Mesenchymal stem cell (in vitro differentiated cells and primary cell): ENCODE measurements at regions not wholly inside any gene's neighbourhood (a gene's known extent, or its start where the extent isn't known, plus 50 kb on each side); places are given as distances from the start of the nearest gene placed in this dataset.

Experiments used
- DNase-seq: peaks from one replicate; pipeline ENCODE4 v3.0.0-alpha.2; 2013
- H2AFZ ChIP-seq: one replicate; pipeline ENCODE4 v1.6.1; 2013; ENCODE audit warnings: low read depth, mild to moderate bottlenecking, control low read depth, inconsistent platforms, low read length, moderate library complexity
- H2AK5ac ChIP-seq: 2 replicates; pipeline ENCODE4 v1.6.1; 2013; ENCODE audit warnings: low read length, moderate library complexity, mild to moderate bottlenecking, inconsistent platforms; ENCODE audit not compliant: severe bottlenecking
- H2BK120ac ChIP-seq: one replicate; pipeline ENCODE4 v1.6.1; 2013; ENCODE audit warnings: low read depth, mild to moderate bottlenecking, inconsistent platforms, low read length, moderate library complexity
- H2BK12ac ChIP-seq, 2 experiments: one replicate each; pipeline ENCODE4 v1.6.1; 2013; ENCODE audit warnings: inconsistent platforms in 2 of 2, low read length in 2 of 2, mild to moderate bottlenecking in 2 of 2, moderate library complexity in 2 of 2, control low read depth in 1 of 2
- H2BK15ac ChIP-seq: one replicate; pipeline ENCODE4 v1.6.1; 2013; ENCODE audit warnings: mild to moderate bottlenecking, low read depth, inconsistent platforms; ENCODE audit not compliant: poor library complexity, severe bottlenecking
- H2BK5ac ChIP-seq: 2 replicates; pipeline ENCODE4 v1.6.1; 2013; ENCODE audit warnings: low read depth, mild to moderate bottlenecking, low read length, control low read depth, inconsistent platforms; ENCODE audit not compliant: poor library complexity, severe bottlenecking
- H3K14ac ChIP-seq, 2 experiments: one replicate each; pipeline ENCODE4 v1.6.1; 2013; ENCODE audit warnings: inconsistent platforms in 2 of 2, low read length in 2 of 2, control low read depth in 1 of 2, mild to moderate bottlenecking in 1 of 2, moderate library complexity in 1 of 2
- H3K18ac ChIP-seq, 2 experiments: one replicate each; pipeline ENCODE4 v1.6.1; 2013; ENCODE audit warnings: inconsistent platforms in 2 of 2, low read length in 2 of 2, control low read depth in 1 of 2, low read depth in 1 of 2, mild to moderate bottlenecking in 1 of 2
- H3K23ac ChIP-seq, 2 experiments: one replicate each; pipeline ENCODE4 v1.6.1; 2013; ENCODE audit warnings: inconsistent platforms in 2 of 2, low read length in 2 of 2, mild to moderate bottlenecking in 2 of 2, moderate library complexity in 2 of 2, control low read depth in 1 of 2
- H3K27ac ChIP-seq: 2 replicates; pipeline ENCODE4 v1.5.1; 2013; ENCODE audit warnings: mild to moderate bottlenecking, moderate library complexity, low read length, control low read depth, inconsistent platforms; ENCODE audit not compliant: poor library complexity, severe bottlenecking
- H3K27me3 ChIP-seq, 2 experiments: 2 replicates each; pipeline versions ENCODE4 v1.6.1 to v1.7.0; 2013; ENCODE audit warnings: low read length in 2 of 2, mild to moderate bottlenecking in 2 of 2, moderate library complexity in 2 of 2, control low read depth in 1 of 2, inconsistent platforms in 1 of 2; ENCODE audit not compliant: control insufficient read depth in 1 of 2, insufficient read depth in 1 of 2
- H3K36me3 ChIP-seq, 2 experiments: 2 replicates each; pipeline versions ENCODE4 v1.6.1 to v1.7.0; 2013; ENCODE audit warnings: low read length in 2 of 2, control low read depth in 1 of 2, inconsistent platforms in 1 of 2, low read depth in 1 of 2, mild to moderate bottlenecking in 1 of 2; ENCODE audit not compliant: insufficient read depth in 2 of 2, control insufficient read depth in 1 of 2
- H3K4ac ChIP-seq, 2 experiments: one replicate each; pipeline ENCODE4 v1.6.1; 2013; ENCODE audit warnings: inconsistent platforms in 2 of 2, low read length in 2 of 2, mild to moderate bottlenecking in 2 of 2, moderate library complexity in 2 of 2, control low read depth in 1 of 2, low read depth in 1 of 2
- H3K4me1 ChIP-seq: 2 replicates; pipeline ENCODE4 v1.6.1; 2013; ENCODE audit warnings: low read depth, low read length, control low read depth; ENCODE audit not compliant: control insufficient read depth, insufficient read depth
- H3K4me2 ChIP-seq: 2 replicates; pipeline ENCODE4 v1.6.1; 2013; ENCODE audit warnings: low read length, mild to moderate bottlenecking, inconsistent platforms; ENCODE audit not compliant: poor library complexity, severe bottlenecking
- H3K4me3 ChIP-seq, 2 experiments: 2 replicates each; pipeline versions ENCODE4 v1.5.1 to v1.7.0; 2013; ENCODE audit warnings: low read length in 2 of 2, mild to moderate bottlenecking in 2 of 2, control low read depth in 1 of 2, low read depth in 1 of 2; ENCODE audit not compliant: insufficient read depth in 1 of 2
- H3K79me1 ChIP-seq: replicated peaks from 2 replicates; pipeline ENCODE4 v1.6.1; 2013; ENCODE audit warnings: mild to moderate bottlenecking, control low read depth, low read length, inconsistent platforms; ENCODE audit not compliant: poor library complexity, severe bottlenecking
- H3K9ac ChIP-seq: 2 replicates; pipeline ENCODE4 v1.7.0; 2013; ENCODE audit warnings: mild to moderate bottlenecking, low read length, moderate library complexity
- H3K9me3 ChIP-seq: 2 replicates; pipeline ENCODE4 v1.7.0; 2013; ENCODE audit warnings: mild to moderate bottlenecking, low read length; ENCODE audit not compliant: control insufficient read depth
- H4K8ac ChIP-seq: one replicate; pipeline ENCODE4 v1.6.1; 2013; ENCODE audit warnings: inconsistent platforms, mild to moderate bottlenecking, low read length, moderate library complexity
- H4K91ac ChIP-seq: one replicate; pipeline ENCODE4 v1.6.1; 2013; ENCODE audit warnings: mild to moderate bottlenecking, low read length, inconsistent platforms
- WGBS: methylation state at CpG from one replicate; pipeline ENCODE4 v1.1.7; 2013; ENCODE audit warnings: mixed read lengths; 5-methylcytosine and 5-hydroxymethylcytosine counted together

DNA sequence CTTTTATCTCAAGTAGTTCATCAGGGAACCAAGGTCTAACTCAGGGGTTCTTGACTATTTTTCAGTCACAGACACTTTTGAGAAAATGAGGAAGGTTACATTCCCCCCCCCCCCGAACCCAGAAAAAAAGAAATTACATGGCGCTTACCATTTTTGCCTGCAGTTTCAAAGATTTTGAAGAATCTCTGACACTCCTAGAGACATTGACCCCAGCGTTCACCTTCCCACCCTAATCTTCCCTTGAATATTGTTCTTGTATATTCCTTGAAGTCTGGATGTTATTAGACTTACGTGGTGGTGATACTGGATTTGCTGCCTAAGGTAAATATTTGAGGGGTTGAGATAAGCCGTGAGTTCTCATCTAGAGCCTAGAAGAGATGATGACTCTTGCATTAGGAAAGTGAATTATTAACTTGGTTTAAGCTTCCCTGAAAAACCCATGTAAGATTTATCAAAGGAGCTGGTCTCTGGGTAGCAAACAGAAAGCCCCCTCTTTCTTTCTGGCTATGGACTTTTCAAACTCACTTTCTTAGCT, 245.7 kb upstream of the FOXK1 start:
- no peak overlapping the region for H3K4me3 ChIP-seq
- H2BK120ac ChIP-seq: no peak overlapping the region
- no peak overlapping the region for H2BK15ac ChIP-seq
- H3K27ac ChIP-seq: no peak overlapping the region
- H3K27me3 ChIP-seq: peaks cover 0 to 23% of the 10 kb centered on the region in 2 experiments
- H2AFZ ChIP-seq: no peak overlapping the region
- H3K14ac ChIP-seq: no peak overlapping the region
- DNase-seq: no peak
- no peak overlapping the region for H2BK5ac ChIP-seq
- no peak overlapping the region for H2BK12ac ChIP-seq
- H3K9ac ChIP-seq: no peak overlapping the region
- H3K4me1 ChIP-seq: no peaks in the 10 kb centered on the region
- H4K8ac ChIP-seq: no peak overlapping the region
- no peak overlapping the region for H3K4ac ChIP-seq
- H3K4me2 ChIP-seq: no peak overlapping the region
- H2AK5ac ChIP-seq: no peak overlapping the region
- H4K91ac ChIP-seq: no peak overlapping the region
- H3K79me1 ChIP-seq: no peaks in the 10 kb centered on the region
- no peak overlapping the region for H3K18ac ChIP-seq
- no peak overlapping the region for H3K23ac ChIP-seq
- 87% methylated on average over 2 of the region's 5 CpGs for WGBS
- H3K36me3 ChIP-seq: no peaks in the 10 kb centered on the region
- H3K9me3 ChIP-seq: peaks cover 5% of the 10 kb centered on the region

DNA sequence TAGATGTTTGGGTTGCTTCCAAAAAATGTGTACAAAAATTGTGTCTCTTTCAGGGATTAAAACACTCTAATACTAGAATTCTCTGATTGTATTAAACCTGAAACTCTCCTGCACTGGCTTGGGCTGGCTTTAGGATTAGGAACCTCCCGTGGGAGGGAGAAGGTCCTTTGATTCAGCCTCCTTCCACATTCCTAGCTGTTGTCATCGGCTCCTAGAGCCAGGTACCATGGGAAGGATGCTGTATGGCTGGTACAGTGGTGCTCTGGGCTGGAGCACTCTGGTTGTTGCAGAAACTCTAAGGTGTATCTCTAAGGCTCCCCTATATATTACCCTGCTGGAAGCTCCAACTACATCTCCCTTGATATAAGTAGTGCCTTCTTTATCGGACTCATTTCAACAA, 245.2 kb upstream of the FOXK1 start:
- no peak overlapping the region for H2AFZ ChIP-seq
- no peak overlapping the region for H3K4me3 ChIP-seq
- H3K79me1 ChIP-seq: no peaks in the 10 kb centered on the region
- no peak for DNase-seq
- peaks cover 0 to 23% of the 10 kb centered on the region in 2 experiments for H3K27me3 ChIP-seq
- H2BK15ac ChIP-seq: no peak overlapping the region
- no peak overlapping the region for H2AK5ac ChIP-seq
- no peak overlapping the region for H2BK5ac ChIP-seq
- no peak overlapping the region for H3K14ac ChIP-seq
- no peaks in the 10 kb centered on the region for H3K36me3 ChIP-seq
- H2BK120ac ChIP-seq: no peak overlapping the region
- 63% methylated on average over 2 of the region's 3 CpGs for WGBS
- no peak overlapping the region for H3K27ac ChIP-seq
- no peak overlapping the region for H3K23ac ChIP-seq
- H3K4me1 ChIP-seq: no peaks in the 10 kb centered on the region
- no peak overlapping the region for H4K8ac ChIP-seq
- no peak overlapping the region for H2BK12ac ChIP-seq
- no peak overlapping the region for H4K91ac ChIP-seq
- H3K4ac ChIP-seq: no peak overlapping the region
- peaks cover under 1% of the 10 kb centered on the region for H3K9me3 ChIP-seq
- no peak overlapping the region for H3K4me2 ChIP-seq
- H3K18ac ChIP-seq: no peak overlapping the region
- H3K9ac ChIP-seq: no peak overlapping the region

DNA sequence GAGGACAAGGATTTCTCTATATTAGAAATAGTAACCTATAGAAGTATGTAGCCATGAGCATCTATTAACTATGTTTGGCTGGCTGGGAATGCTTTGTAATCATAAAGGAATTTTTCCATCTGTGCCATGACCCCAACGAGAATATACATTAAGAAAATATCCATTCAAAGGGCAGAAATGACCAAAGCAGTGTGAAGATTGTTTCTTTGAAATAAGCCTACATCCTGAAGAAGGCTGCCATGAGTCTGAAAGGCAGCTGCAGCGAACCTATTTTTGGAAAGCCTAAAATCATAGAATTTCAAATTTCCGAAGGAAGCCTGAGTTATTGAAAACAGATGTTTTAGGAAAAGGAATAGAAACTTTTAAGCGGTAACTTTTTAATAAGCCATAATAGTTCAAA, 244.2 kb upstream of the FOXK1 start:
- no peak overlapping the region for H2BK12ac ChIP-seq
- H2AK5ac ChIP-seq: no peak overlapping the region
- H2AFZ ChIP-seq: no peak overlapping the region
- H3K4ac ChIP-seq: no peak overlapping the region
- no peak overlapping the region for H3K9ac ChIP-seq
- H3K36me3 ChIP-seq: no peaks in the 10 kb centered on the region
- H2BK15ac ChIP-seq: no peak overlapping the region
- peaks cover 0 to 23% of the 10 kb centered on the region in 2 experiments for H3K27me3 ChIP-seq
- no peak overlapping the region for H3K4me2 ChIP-seq
- WGBS: 58% methylated on average over 3 of the region's 4 CpGs
- H3K4me3 ChIP-seq: no peak overlapping the region
- H3K14ac ChIP-seq: no peak overlapping the region
- no peak overlapping the region for H4K8ac ChIP-seq
- no peaks in the 10 kb centered on the region for H3K4me1 ChIP-seq
- no peak overlapping the region for H4K91ac ChIP-seq
- no peak overlapping the region for H3K27ac ChIP-seq
- H3K9me3 ChIP-seq: no peaks in the 10 kb centered on the region
- no peak overlapping the region for H3K23ac ChIP-seq
- no peak overlapping the region for H2BK5ac ChIP-seq
- H3K79me1 ChIP-seq: no peaks in the 10 kb centered on the region
- no peak for DNase-seq
- no peak overlapping the region for H3K18ac ChIP-seq
- no peak overlapping the region for H2BK120ac ChIP-seq

DNA sequence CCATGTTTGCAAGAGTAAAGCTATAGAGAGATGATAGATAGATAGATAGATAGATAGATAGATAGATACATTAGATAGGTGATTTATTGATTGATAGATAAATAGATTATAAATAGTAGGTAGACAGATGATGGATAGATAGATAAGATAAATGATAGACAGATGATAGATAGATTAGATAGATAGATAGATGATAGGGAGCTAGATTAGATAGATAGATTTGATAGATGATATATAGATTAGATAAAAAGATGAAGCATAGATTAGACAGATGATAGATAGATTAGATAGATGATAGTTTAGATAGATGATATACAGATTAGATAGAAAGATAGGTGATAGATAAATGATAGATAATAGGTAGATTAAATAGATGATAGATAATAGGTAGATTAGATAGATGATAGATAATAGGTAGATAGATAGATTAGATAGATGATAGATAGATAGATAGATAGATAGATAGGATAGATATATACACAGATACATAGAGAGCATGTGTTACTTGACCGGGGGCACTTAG, 243.3 kb upstream of the FOXK1 start:
- Histone ChIP-seq H3K4me1 (no peaks in the 10 kb centered on the region), H3K4ac (no peak overlapping the region), H3K4me3 (no peak overlapping the region), H3K9ac (no peak overlapping the region), H3K27me3 (peaks cover 0 to 23% of the 10 kb centered on the region in 2 experiments), H3K18ac (no peak overlapping the region), H3K14ac (no peak overlapping the region), H4K8ac (no peak overlapping the region), H3K9me3 (no peaks in the 10 kb centered on the region), H2BK12ac (no peak overlapping the region), H2BK5ac (no peak overlapping the region), H4K91ac (no peak overlapping the region), H2BK120ac (no peak overlapping the region), H3K36me3 (no peaks in the 10 kb centered on the region), H3K23ac (no peak overlapping the region), H2AFZ (no peak overlapping the region), H3K27ac (no peak overlapping the region), H2BK15ac (no peak overlapping the region), H2AK5ac (no peak overlapping the region), H3K4me2 (no peak overlapping the region), H3K79me1 (no peaks in the 10 kb centered on the region)
- WGBS: no CpG with 5 or more reads among the region's 1 CpG
- DNase-seq: no peak
